GM23338 (cell line): ENCODE measurements at regions not wholly inside any gene's neighbourhood (a gene's known extent, or its start where the extent isn't known, plus 50 kb on each side); places are given as distances from the start of the nearest gene placed in this dataset.

Experiments
- ATAC-seq: fragments of 200-7000 bp; cut with Tn5 transposase; 3 replicates; pipeline ENCODE4 v1.9.1; 2020
- DNase-seq: peaks from one replicate; pipeline ENCODE4 v3.0.0-alpha.2; 2015; ENCODE audit warnings: low spot score
- H2AFZ ChIP-seq: fragments of 200-600 bp; sonication (generic); 2 replicates; pipeline ENCODE4 v1.8.0; 2016; ENCODE audit warnings: antibody characterized with exemption, mild to moderate bottlenecking, moderate library complexity
- H3F3A ChIP-seq: fragments of 200-600 bp; sonication (generic); replicated peaks from 2 replicates; pipeline ENCODE4 v1.8.0; 2017; ENCODE audit warnings: antibody characterized with exemption, mixed run types, low read depth
- H3K27ac ChIP-seq: fragments of 200-600 bp; sonication (generic); 2 replicates; pipeline ENCODE4 v1.6.1; 2016; ENCODE audit warnings: low read depth
- H3K27me3 ChIP-seq: fragments of 200-600 bp; sonication (generic); 2 replicates; pipeline ENCODE4 v1.8.0; 2016; ENCODE audit warnings: mild to moderate bottlenecking, mixed run types, moderate library complexity; ENCODE audit not compliant: insufficient read depth
- H3K36me3 ChIP-seq: fragments of 200-600 bp; sonication (generic); 2 replicates; pipeline ENCODE4 v1.8.0; 2016; ENCODE audit warnings: mild to moderate bottlenecking; ENCODE audit not compliant: insufficient read depth
- H3K4me1 ChIP-seq: fragments of 200-600 bp; sonication (generic); 2 replicates; pipeline ENCODE4 v1.8.0; 2016; ENCODE audit warnings: mild to moderate bottlenecking, moderate library complexity; ENCODE audit not compliant: insufficient read depth
- H3K4me2 ChIP-seq: fragments of 200-600 bp; sonication (generic); 2 replicates; pipeline ENCODE4 v1.7.1; 2017; ENCODE audit warnings: mixed run types
- H3K4me3 ChIP-seq: fragments of 200-600 bp; sonication (generic); 2 replicates; pipeline ENCODE4 v1.6.1; 2016; ENCODE audit warnings: mixed run types
- H3K79me2 ChIP-seq: fragments of 200-600 bp; sonication (generic); replicated peaks from 2 replicates; pipeline ENCODE4 v1.8.0; 2017; ENCODE audit warnings: mild to moderate bottlenecking; ENCODE audit not compliant: insufficient read depth
- H3K9me2 ChIP-seq: fragments of 200-600 bp; sonication (generic); 2 replicates; pipeline ENCODE4 v1.8.0; 2017; ENCODE audit not compliant: insufficient read depth
- H4K20me1 ChIP-seq: fragments of 200-600 bp; sonication (generic); replicated peaks from 2 replicates; pipeline ENCODE4 v1.8.0; 2017; ENCODE audit warnings: mild to moderate bottlenecking; ENCODE audit not compliant: insufficient read depth
- H3K27ac Mint-ChIP-seq: 2 replicates; pipeline ENCODE4 v1.8.0; 2020; ENCODE audit warnings: inconsistent platforms, mild to moderate bottlenecking, moderate library complexity, mixed read lengths
- H3K27me3 Mint-ChIP-seq: 3 replicates; pipeline ENCODE4 v1.8.0; 2022; ENCODE audit warnings: low read depth, mild to moderate bottlenecking, moderate library complexity, mixed read lengths, inconsistent platforms; ENCODE audit not compliant: insufficient read depth, poor library complexity
- H3K36me3 Mint-ChIP-seq: 3 replicates; pipeline ENCODE4 v1.8.0; 2021; ENCODE audit warnings: low read depth, mild to moderate bottlenecking, inconsistent platforms, moderate library complexity, mixed read lengths
- H3K4me1 Mint-ChIP-seq: 3 replicates; pipeline ENCODE4 v1.8.0; 2020; ENCODE audit warnings: mild to moderate bottlenecking, inconsistent platforms, mixed read lengths
- H3K4me3 Mint-ChIP-seq: 3 replicates; pipeline ENCODE4 v1.8.0; 2021; ENCODE audit warnings: moderate library complexity, mild to moderate bottlenecking, inconsistent platforms, mixed read lengths
- H3K9me3 Mint-ChIP-seq: 3 replicates; pipeline ENCODE4 v1.8.0; 2020; ENCODE audit warnings: moderate library complexity, mild to moderate bottlenecking, inconsistent platforms, mixed read lengths
- CREB1 ChIP-seq: fragments of 250-450 bp; sonication (Bioruptor Pico); IDR thresholded peaks from 2 replicates; pipeline ENCODE4 v1.5.0; 2020; ENCODE audit warnings: low read depth, mild to moderate bottlenecking, moderate library complexity
- CTCF ChIP-seq, 2 experiments: fragments of 200-600 bp in 1 of 2; sonication (generic) in 1 of 2; conservative IDR thresholded peaks; 2 replicates each; pipeline versions ENCODE4 v1.5.1 to v1.6.1; 2016 to 2017; ENCODE audit warnings: antibody characterized with exemption in 2 of 2, low read depth in 2 of 2, mild to moderate bottlenecking in 2 of 2, moderate library complexity in 1 of 2
- EZH2 ChIP-seq: fragments of 200-600 bp; sonication (generic); IDR thresholded peaks from one replicate; pipeline ENCODE4 v1.8.0; 2017; ENCODE audit warnings: antibody characterized with exemption, mild to moderate bottlenecking, low read depth; ENCODE audit not compliant: unreplicated experiment
- EZH2phosphoT487 ChIP-seq: fragments of 200-600 bp; sonication (generic); IDR thresholded peaks from one replicate; pipeline ENCODE4 v1.8.1; 2018; ENCODE audit warnings: antibody characterized with exemption; ENCODE audit not compliant: unreplicated experiment
- JUNB ChIP-seq: IDR thresholded peaks from one replicate; pipeline ENCODE4 v1.6.1; 2016; ENCODE audit warnings: antibody characterized with exemption; ENCODE audit not compliant: unreplicated experiment
- REST ChIP-seq: IDR thresholded peaks from one replicate; pipeline ENCODE4 v1.6.1; 2018; ENCODE audit warnings: antibody characterized with exemption; ENCODE audit not compliant: unreplicated experiment
- STAT1 ChIP-seq: IDR thresholded peaks from one replicate; pipeline ENCODE4 v1.6.1; 2016; ENCODE audit warnings: antibody characterized with exemption; ENCODE audit not compliant: unreplicated experiment
- ZNF114 ChIP-seq: fragments of 250-450 bp; sonication (Bioruptor Pico); IDR thresholded peaks from 2 replicates; pipeline ENCODE4 v1.5.0; 2020; ENCODE audit warnings: mild to moderate bottlenecking, moderate library complexity
- ZNF331 ChIP-seq: fragments of 250-450 bp; sonication (Bioruptor Pico); IDR thresholded peaks from 2 replicates; pipeline ENCODE4 v1.5.0; 2020; ENCODE audit warnings: low read depth, mild to moderate bottlenecking, moderate library complexity
- TF ChIP-seq, protein P1 (sequence below): IDR thresholded peaks from 2 replicates; pipeline ENCODE4 v1.6.1; 2016; ENCODE audit warnings: antibody characterized with exemption

DNA sequence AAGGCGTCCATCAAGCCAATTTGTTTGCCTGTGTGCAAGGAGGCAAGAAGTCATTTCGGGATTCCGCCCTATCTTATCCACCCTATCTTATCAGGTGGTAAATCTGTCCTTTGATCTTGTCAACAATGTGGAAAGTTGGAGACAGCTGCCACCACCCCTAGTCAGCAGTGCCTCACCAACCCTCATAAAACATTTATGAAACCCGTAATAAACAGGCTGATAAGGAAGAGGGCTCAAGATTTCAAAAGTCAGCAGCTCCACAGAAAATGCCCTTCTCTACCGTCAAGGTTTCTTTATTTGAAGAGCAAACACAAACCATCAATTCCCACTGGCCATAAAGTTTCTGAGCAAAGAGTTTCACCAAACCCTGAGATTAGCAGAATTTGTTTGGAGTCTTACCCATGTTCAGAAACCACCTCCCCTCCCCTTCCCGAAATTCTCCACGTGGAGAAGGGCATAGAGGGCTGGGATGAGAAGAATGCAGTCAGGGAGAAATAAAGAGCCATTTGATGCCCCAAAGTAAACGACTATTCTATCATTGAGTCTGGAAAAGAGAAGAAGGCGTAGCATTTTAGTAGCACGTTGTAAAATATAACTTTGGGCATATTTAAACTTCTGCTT, 196.0 kb upstream of the GPR12 start:
- H3K79me2 ChIP-seq, result no peaks in the 10 kb centered on the region
- H3K27ac ChIP-seq, result no peak overlapping the region
- H3K36me3 Mint-ChIP-seq, result no peaks in the 10 kb centered on the region
- H2AFZ ChIP-seq, result no peak overlapping the region
- H3K4me1 Mint-ChIP-seq, result no peaks in the 10 kb centered on the region
- no peak overlapping the region for H3K4me3 Mint-ChIP-seq
- H3K27me3 ChIP-seq, result no peaks in the 10 kb centered on the region
- H4K20me1 ChIP-seq, result no peaks in the 10 kb centered on the region
- ATAC-seq (no peak), DNase-seq (no peak)
- H3K36me3 ChIP-seq, result no peaks in the 10 kb centered on the region
- no peak overlapping the region for H3K27ac Mint-ChIP-seq
- H3K9me2 ChIP-seq, result peaks cover 7% of the 10 kb centered on the region; the same call in 1 of the 2 replicates
- H3K9me3 Mint-ChIP-seq, result no peaks in the 10 kb centered on the region
- H3F3A ChIP-seq, result no peaks in the 10 kb centered on the region
- TF ChIP-seq REST (no peak), EZH2phosphoT487 (no peak), CREB1 (CRISPR knock-in tag) (no peak), ZNF114 (CRISPR knock-in tag) (no peak), CTCF (conservative IDR thresholded peaks at IDR 0.05; ENCODE audit: low read depth in 2 of 2) (no peak), EZH2 (no peak)
- H3K4me1 ChIP-seq, result no peaks in the 10 kb centered on the region
- no peak overlapping the region for H3K4me3 ChIP-seq
- H3K4me2 ChIP-seq, result no peak overlapping the region
- no peaks in the 10 kb centered on the region for H3K27me3 Mint-ChIP-seq

GRCh38 chr13:26954976-26955375, 194.4 kb upstream of the GPR12 start:
- H3K9me2 ChIP-seq, result peaks cover 7% of the 10 kb centered on the region; the same call in 1 of the 2 replicates
- Mint-ChIP-seq H3K4me1 (no peaks in the 10 kb centered on the region), H3K27me3 (no peaks in the 10 kb centered on the region), H3K4me3 (no peak overlapping the region), H3K9me3 (no peaks in the 10 kb centered on the region), H3K27ac (no peak overlapping the region), H3K36me3 (no peaks in the 10 kb centered on the region)
- H3K4me2 ChIP-seq, result no peak overlapping the region
- no peaks in the 10 kb centered on the region for H4K20me1 ChIP-seq
- H3K27ac ChIP-seq, result no peak overlapping the region
- H3K27me3 ChIP-seq, result no peaks in the 10 kb centered on the region
- no peaks in the 10 kb centered on the region for H3K36me3 ChIP-seq
- ATAC-seq (no peak), DNase-seq (no peak)
- H3F3A ChIP-seq, result no peaks in the 10 kb centered on the region
- no peaks in the 10 kb centered on the region for H3K4me1 ChIP-seq
- no peaks in the 10 kb centered on the region for H3K79me2 ChIP-seq
- TF ChIP-seq, protein P1, sequence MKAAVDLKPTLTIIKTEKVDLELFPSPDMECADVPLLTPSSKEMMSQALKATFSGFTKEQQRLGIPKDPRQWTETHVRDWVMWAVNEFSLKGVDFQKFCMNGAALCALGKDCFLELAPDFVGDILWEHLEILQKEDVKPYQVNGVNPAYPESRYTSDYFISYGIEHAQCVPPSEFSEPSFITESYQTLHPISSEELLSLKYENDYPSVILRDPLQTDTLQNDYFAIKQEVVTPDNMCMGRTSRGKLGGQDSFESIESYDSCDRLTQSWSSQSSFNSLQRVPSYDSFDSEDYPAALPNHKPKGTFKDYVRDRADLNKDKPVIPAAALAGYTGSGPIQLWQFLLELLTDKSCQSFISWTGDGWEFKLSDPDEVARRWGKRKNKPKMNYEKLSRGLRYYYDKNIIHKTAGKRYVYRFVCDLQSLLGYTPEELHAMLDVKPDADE, result no peak
- TF ChIP-seq REST, result no peak
- no peak for TF ChIP-seq ZNF331 (CRISPR knock-in tag)
- no peak for TF ChIP-seq EZH2phosphoT487
- no peak for TF ChIP-seq STAT1
- TF ChIP-seq JUNB, result no peak
- H3K4me3 ChIP-seq, result no peak overlapping the region
- no peak overlapping the region for H2AFZ ChIP-seq
